AML-193 (cell line): ENCODE measurements at regions not wholly inside any gene's neighbourhood (a gene's known extent, or its start where the extent isn't known, plus 50 kb on each side); places are given as distances from the start of the nearest gene placed in this dataset.

ENCODE experiments used
- DNase-seq, 2 experiments: peaks; one replicate each; lab custom pipeline; 2025; lab: John Stamatoyannopoulos, UW

DNA sequence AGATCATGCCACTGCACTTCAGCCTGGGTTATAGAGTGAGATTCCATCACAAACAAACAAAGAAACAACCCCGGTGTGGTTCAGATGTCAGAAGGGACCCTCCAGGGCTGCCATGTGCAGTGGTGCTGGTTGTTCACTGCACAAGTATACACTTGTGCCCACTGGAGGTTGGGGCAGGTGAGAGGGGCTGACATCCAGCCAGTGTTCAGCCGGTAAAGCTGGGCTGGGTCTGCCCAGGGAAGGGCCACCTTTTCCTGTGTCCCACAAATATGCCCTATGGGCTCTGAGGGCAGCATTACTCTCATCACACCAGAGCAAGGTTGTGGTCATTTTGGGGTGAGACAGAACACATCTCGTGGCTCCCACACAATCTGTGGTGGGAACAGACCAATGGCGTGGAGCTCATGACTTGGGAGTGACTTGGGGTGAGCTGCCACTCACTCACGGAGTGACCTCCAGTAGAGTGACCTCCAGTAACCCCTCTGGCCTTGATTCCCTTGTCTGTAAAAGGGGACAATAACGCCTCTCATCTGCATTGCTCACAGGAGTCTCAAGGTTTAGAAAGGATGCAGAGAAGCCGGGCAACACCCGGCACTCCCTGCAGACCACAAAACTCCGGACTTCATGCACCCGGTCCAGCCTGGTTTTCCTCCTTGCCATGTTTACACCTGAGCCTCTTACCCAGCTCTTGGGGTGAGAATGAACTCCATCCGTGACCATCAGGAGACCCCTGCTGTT is 69.0 kb upstream of the VRK1 start:
- no peak for DNase-seq

DNA sequence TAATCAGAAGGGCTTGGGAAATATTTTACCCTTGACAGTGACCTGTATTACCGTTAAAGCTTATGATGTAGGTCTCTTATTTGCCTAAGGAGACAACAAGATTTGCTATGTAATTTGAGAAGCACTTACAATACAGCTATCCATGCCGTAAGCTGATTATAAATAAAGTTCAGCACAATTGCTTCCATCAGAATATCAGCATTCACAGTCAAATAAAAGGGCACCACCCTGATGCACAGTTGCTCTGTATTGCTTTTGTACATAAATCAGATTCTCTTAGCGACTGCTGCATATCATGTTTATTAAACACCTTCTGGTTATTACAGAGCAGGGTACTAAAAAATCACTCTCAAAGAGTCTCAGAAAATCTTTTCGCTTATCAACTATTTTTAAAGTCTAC is 67.3 kb upstream of the VRK1 start:
- no peak for DNase-seq

DNA sequence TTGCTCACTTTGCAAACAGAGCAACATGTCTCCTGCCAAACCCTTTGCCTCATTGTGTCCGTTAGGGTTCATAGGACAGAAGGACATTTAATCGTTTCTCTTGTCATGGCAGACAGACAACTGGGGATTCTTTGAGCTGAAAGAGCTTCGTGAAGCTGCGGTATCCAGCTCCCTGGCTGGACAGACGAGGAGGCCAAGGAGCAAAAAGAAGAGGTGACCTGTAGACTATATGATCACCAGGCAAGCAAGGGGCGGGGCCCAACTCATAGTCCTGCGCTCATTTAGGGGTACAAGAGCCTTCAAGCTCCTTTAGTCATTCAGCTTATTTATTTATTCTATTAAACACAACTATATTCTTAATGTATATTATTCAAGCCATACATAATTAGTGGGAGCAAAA is 66.8 kb upstream of the VRK1 start:
- no peak for DNase-seq

DNA sequence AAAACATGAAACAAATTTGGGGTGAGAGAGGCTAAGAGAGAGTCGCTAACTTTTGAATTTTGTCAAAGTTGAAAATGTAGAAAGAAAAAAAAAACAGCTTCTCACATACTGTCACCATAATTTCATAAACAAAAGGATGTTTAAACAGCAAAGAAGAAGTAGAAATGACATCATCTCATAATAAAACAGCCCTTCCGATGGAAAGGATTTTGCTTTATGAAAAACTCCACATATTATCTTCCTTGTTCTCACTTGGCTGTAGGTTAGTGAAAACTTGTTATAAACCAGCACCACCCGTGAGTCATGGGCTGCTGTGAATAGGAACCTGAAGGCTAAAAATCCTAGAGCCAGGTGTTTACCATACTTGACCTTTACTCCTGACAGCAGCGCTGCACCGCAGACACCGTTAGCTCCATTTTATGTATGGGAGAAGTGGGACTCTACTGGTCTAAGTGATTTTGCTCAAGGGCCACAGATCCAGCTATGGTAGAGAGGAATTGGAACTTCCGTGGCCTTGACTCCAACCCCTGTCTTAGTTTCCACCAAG is 63.0 kb upstream of the VRK1 start:
- no peak for DNase-seq

DNA sequence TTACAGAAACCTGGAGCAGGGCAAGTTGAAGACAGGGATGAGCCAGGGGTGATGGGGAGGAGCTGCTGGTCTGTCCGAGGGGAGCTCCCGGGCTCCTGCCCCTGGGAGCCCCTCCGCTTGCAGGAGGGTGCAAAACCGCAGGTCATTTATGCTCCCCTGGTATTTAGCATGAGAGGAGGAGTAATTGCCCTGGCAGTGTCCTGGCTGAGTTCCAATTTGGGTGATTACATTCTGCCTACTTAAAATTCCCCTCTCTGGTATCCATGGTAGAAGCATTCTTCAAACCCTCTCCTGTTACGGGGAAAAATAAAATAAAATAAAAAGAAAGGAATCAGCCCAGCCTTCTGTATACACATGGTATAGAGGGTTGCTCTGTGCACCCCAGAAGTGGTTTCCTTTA is 61.7 kb upstream of the VRK1 start:
- no peak for DNase-seq

DNA sequence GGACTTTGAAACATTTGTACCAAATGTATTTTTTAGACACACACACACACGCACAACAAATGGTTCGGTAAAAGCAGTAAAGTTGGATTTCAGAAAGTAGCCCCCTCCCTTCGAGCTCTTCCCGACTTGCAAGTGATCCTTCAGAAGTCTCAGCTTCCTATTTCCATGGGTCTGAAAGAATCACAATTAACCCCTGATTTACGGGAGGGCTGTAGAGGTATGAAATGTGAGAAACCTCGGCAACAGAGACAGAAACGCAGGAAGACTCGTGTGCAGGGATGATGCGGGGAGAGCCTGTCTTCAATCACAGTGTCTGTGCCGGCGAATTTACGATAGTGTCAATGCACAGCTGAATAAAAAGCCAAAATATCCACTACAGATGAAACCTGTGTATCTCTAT is 60.7 kb upstream of the VRK1 start:
- DNase-seq = no peak

DNA sequence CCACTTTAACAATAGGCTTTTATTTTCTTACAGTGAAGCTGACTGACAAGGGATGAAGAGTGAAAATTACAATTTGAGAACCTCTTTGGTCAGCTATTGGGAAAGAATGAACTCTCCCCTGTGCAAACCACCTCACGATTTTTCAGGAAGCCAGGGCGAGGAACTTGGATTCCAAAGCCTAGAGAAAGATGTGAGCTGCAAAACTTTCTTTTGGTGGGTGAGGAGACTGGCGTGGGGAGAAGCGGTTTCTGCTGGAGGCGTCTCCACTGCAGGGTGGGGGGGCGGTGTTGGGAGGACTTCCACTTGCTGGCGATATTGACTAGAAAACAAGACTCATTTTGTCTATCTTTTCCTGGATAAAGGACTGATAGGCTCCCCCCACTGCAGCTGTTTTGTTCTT is 59.3 kb upstream of the VRK1 start:
- no peak for DNase-seq

DNA sequence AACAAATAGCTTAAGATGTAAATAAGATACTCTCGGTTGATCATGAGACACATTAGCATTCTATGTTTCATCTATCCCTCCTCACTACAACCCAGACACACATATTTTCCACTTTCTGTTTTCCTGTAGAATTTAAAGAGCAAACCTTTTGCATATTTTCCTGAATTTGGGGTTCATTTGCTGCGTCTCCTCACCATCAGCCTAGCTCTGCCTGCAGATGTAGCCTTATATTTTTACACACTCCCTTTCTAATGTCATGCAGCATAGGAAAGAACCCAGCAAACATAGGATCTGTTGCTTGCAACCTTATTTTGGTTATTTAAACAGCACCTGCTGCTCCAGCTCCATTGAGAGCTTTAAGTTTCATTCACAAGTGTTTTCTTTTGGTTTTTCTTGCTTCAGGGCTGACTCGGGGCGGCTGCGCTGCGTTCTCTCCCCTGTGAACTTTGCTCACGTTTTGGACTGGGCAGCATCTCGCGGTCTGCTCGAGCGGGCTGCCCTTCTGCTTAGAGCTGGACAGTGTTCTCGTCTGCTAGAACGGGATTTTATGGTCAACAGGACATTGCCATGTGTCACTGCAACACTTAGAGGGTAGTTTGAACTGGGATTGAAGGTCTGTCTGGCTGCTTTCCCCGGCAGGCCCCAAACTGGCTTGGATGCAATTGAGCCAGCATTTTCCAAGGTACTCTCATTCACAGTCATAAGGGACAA is 57.8 kb upstream of the VRK1 start:
- DNase-seq = no peak

DNA sequence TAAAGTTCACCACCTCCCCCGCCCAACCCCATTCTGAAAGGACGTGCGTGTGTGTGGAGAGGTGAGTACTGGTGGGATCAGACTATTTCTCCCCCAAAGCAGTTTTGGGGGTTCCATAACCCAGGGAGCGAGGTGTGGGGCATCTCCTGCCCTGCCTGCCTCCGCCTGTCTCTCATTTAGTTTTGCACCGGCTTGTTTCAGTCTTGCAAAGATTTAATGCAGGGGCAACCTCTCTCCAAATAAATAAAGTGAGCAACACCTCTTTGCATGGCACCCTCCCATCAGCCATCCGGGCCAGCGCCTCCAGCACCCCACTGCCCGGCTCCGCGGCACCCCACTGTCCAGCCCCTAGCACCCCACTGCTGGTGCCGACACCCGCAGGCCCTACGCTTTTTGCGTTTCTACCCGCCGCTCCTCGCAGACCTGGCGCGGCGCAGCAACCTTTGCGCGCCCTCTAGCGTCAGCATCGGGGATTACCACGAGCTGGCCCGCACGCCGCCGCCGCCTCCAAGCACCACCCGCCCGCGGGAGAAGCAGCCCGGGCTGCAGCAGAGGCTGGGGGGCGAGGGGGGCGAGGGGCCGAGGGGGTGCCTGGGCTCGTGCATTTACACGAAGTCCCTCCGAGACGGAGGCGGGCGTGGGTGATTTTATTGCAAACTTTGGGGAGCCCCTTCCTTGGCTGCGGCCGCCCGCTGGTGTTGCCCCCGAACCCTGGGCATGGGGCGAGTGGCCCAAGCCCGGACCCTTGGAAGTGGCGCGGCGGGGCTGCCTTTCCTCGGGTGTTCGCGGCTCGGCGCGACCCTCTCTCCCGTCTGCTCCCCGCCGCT is 55.8 kb upstream of the VRK1 start:
- peak; percentile 17 to 20 for DNase-seq

DNA sequence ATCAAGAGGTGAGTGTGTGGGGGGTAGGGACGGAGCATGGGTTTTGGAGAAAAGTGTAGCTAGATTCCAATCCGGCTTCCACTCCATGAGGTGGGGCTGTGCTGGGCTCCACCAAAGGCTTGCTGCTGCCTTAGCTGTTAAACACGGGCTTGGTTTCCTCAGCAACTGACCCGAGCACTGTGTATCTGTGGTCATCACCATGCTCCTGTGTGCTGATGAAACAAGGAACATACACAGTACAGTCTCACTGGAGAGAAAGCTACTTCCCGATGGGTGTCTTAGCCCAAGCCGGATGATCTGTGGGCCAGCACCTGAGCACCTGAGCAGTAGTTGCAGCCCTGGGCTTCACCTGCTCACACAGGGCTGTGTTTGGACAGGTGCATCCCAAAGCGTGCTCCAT is 52.9 kb upstream of the VRK1 start:
- DNase-seq = no peak

DNA sequence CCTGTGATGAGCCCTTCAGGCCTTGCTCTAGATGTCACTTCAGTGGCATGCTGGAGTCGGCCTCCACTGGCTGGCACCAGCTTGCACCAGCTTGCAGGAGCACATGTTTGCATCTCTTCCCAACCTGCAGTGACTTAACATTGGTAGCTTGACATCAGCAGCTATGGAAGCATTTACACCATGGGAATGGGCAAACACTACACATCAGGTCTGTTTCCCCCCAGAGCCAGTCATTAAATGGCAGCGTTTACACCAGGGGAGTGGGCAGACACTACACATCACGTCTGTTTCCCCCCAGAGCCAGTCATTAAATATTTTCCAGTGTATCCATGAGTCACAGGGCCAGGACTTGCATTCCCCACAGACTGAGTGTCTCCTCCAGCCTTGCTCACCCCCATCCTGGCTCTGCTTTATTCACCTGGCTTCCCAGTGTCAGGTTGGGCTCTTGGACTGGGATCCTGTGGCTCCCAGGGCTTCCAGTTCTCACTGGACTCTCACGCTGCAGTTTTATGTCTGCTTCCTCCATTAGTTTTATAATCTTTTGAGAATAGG is 51.6 kb upstream of the VRK1 start:
- DNase-seq = no peak

DNA sequence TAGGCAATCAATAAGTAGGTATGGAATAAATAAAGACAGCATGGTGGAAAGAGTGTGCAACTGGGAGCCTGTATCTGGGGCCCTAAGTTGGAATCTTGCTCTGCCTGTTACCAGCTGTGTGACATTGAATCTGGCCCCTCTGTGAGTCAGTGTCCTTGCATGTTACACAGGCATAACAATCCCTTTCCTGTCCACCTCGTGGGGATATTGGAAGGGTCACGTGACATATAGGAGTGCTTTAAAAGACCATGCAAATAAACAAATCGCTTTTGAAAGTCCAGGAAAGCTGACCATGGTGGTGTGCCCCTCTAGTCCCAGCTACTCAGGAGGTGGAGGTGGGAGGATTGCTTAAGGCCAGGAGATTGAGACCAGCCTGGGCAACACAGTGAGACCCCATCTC is 51.1 kb upstream of the VRK1 start:
- no peak for DNase-seq

DNA sequence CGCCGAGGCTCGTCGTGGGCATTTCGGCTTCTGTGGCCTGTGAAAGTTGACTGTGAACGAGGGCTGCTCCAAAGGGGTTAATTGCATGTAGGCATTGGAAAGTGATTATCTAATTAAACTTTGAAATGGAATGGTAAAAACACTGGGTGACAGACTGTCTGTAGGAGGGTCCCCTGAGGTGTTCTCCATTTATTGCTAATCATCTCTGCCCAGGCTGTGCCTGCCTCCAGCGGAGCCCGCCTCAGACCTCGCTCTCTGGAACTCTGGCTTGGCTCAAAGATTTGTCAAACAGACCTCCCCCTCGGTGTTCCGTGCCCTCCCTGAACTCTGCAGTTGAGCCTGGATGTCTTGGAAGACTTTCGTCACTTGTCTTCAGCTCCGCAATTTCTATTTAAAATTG is 50.2 kb upstream of the VRK1 start:
- DNase-seq = no peak
